NCI-H748 treated with DMSO at 0.1 percent for 48 hours (cell line): ENCODE measurements at regions not wholly inside any gene's neighbourhood (a gene's known extent, or its start where the extent isn't known, plus 50 kb on each side); places are given as distances from the start of the nearest gene placed in this dataset.

ENCODE experiments used
- DNase-seq: peaks from one replicate; lab custom pipeline; 2025; lab: John Stamatoyannopoulos, UW

DNA sequence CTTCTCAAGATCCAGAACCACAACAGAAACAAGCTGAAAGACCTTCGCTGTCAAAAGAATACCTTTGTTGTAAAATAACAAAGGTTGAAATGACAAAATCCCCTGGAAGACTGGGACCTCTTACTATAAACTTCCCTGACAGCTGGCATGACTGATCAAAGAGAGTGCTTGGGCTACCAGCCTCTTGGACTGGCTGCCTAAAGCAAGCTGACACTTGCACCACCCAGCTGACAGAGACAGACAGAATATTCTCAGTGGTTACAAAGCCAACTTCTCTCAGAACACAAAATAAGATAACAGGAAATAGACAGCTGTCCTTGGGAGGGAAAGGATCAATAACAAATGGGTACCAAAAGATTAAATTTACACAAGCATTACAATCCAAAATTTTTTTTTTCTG is 241.7 kb upstream of the SPOCK3 start:
- no peak for DNase-seq

DNA sequence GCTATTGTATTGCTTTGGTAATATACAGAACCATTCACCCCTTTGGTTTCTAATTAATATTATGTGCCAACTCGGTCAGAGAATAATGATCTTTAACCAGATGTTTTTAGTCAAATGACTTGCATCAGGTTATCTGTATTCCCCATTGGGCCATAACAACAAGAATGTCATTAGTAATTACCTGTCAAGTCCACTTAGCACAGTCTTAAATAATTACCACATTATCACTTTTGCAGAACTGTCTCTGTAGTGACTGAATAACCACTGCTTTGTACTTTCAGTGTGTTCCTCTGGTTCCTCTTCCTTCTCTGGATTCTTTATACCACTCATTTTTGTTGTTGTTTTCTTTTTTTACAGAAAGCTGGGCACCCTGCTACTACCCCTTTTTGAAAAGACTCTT is 257.7 kb upstream of the SPOCK3 start:
- DNase-seq, result no peak

GRCh38 chr4:167509551-167509950 is 275.3 kb upstream of the SPOCK3 start:
- no peak for DNase-seq

GRCh38 chr4:167524091-167524490 is 289.8 kb upstream of the SPOCK3 start:
- no peak for DNase-seq

DNA sequence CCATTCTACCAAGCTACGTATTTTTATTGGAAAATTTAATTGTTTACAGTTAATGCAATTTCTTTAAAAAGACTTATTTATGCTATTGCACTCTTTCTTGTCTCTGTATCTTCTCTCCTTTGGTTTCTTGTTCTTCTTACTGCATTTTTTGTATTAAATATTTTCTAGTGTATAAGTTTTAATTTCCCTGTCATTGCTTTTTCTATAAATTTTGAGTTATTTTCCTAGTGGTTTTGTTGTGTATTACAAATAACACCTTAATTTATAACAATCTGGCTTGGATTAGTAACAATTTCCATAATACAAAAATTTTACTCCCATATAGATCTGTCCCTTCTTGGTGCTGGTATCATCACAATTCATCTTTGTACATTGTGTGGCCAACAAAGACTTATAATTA is 303.5 kb upstream of the SPOCK3 start:
- DNase-seq, result no peak

- DNase-seq, result no peak
These were observed 307.0 kb upstream of the SPOCK3 start for GRCh38 chr4:167541286-167541685.

DNA sequence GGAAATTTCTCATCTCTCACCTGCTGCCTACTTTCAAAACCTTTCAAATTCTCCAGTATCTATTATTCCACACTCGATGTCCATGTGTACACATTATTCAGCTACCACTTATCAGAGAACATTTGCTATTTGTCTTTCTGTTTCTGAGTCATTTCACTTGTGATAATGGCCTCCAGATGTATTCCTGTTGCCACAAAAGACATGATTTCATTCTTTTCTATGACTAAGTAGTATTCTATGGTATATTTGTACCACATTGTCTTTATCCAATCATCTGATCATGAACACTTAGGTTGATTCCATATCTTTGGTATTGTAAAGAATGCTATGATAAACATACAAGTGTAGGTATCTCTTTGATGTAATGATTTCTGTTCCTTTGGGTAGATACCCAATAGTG is 310.1 kb upstream of the SPOCK3 start:
- no peak for DNase-seq

- no peak for DNase-seq
These were observed 315.7 kb upstream of the SPOCK3 start for GRCh38 chr4:167550021-167550420.

GRCh38 chr4:167555338-167556022 is 321.2 kb upstream of the SPOCK3 start:
- DNase-seq, result no peak

GRCh38 chr4:167578906-167579305 is 344.6 kb upstream of the SPOCK3 start:
- no peak for DNase-seq

GRCh38 chr4:167581449-167581965 is 347.2 kb upstream of the SPOCK3 start:
- no peak for DNase-seq

- DNase-seq, result no peak
These were observed 353.1 kb upstream of the SPOCK3 start for GRCh38 chr4:167587361-167587760.

- DNase-seq, result no peak
These were observed 361.6 kb upstream of the SPOCK3 start for GRCh38 chr4:167595898-167596297.

DNA sequence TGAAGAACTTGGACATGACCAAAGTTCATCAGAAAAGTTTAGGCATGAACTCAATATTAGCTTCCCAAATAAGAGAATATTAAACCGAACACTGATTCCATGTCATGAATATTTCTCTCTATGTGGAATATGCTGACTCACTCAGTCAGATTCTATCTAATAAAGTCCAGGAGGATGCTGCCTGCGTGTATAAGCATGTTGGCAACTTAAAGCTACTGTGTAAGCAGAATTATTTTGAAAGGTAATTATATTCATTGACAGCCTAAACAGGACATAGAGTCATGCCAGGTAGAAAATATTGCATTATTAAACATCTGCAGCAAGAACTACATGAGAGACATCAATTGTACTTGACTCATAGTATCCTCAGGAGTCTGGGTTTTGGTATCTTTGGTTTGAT is 367.9 kb upstream of the SPOCK3 start:
- DNase-seq, result no peak

DNA sequence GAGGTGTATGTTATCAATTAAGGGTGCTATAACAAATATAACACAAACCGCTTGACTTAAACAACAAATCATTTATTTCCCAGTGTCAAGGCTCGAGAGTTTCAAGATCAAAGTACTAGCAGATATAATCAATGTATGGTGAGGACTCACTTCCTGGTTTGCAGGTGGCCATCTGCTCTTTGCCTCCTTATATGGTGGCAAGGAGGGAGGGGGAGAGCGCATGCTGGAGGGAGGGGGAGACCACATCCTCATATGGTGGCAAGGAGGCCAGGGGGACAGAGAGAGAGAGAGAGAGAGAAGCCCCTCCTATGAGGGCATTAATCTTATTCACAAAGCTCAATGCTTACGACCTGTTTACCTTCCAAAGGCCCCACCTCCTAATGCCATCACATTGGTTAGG is 372.3 kb upstream of the SPOCK3 start:
- DNase-seq, result no peak

DNA sequence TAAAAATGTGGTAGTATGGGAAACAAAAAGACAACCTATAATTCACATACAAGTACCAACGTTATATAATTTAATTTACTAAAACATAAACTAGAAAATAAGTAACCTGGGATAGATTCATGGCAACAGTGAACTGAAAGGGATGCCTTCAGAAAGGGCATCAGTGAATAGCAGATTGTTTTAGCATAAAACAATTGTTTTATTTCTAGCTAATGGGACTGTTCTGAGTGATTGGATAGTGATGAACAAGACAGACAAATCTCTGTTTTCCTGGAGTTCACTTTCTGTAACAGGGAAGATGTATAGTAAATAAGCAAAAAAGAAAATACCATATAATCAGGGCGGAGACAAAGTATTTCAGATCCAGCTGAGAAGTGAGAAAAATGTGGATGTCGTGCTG is 379.1 kb upstream of the SPOCK3 start:
- DNase-seq, result no peak

- DNase-seq, result no peak
These were observed 380.6 kb upstream of the SPOCK3 start for GRCh38 chr4:167614866-167615265.

DNA sequence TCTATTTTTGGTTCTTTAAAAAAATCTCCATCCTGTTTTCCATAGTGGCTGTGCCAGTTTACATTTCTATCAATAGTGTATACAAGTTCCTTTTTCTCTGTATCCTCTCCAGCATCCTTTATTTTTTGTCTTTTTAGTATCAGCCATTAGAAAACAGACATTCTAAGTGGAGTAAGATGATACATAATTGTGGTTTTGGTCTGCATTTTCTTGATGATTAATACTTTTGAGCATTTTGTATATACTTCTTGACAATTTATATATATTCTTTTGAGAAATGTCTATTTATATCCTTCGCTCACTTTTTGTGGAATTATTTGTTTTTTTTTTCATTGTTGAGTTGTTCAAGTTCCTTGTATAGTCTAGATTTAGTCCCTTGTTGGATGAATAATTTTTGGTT is 382.2 kb upstream of the SPOCK3 start:
- DNase-seq, result no peak

- DNase-seq, result peak; percentile 1
These were observed 388.4 kb upstream of the SPOCK3 start for GRCh38 chr4:167622481-167623240.

- DNase-seq, result no peak
These were observed 388.9 kb upstream of the SPOCK3 start for GRCh38 chr4:167623241-167623572.

DNA sequence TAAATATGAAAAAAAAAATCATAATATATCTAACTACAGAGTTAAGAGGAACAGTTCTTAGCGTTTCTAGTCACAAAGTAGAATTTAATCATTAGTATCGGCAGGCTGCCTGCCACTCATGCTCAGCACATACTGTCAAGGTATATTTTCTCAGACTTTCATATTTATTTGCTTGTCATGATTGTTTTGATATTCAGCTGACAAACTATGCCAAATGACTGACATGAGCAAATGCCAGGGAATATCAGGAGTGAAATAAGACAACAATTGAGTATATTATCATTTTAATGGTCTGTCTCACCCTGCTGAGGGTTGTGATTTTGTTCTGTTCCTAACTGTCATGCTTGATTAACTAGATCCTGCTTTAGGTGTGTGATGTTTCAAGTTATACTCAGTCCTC is 395.0 kb upstream of the SPOCK3 start:
- DNase-seq, result no peak

- DNase-seq, result no peak
These were observed 408.0 kb upstream of the SPOCK3 start for GRCh38 chr4:167642250-167642649.

GRCh38 chr4:167645358-167645757 is 411.1 kb upstream of the SPOCK3 start:
- no peak for DNase-seq

- DNase-seq, result no peak
These were observed 418.0 kb upstream of the SPOCK3 start for GRCh38 chr4:167652267-167652666.
